ENCODE measurements at regions not wholly inside any gene's neighbourhood (a gene's known extent, or its start where the extent isn't known, plus 50 kb on each side); places are given as distances from the start of the nearest gene placed in this dataset.

DNA sequence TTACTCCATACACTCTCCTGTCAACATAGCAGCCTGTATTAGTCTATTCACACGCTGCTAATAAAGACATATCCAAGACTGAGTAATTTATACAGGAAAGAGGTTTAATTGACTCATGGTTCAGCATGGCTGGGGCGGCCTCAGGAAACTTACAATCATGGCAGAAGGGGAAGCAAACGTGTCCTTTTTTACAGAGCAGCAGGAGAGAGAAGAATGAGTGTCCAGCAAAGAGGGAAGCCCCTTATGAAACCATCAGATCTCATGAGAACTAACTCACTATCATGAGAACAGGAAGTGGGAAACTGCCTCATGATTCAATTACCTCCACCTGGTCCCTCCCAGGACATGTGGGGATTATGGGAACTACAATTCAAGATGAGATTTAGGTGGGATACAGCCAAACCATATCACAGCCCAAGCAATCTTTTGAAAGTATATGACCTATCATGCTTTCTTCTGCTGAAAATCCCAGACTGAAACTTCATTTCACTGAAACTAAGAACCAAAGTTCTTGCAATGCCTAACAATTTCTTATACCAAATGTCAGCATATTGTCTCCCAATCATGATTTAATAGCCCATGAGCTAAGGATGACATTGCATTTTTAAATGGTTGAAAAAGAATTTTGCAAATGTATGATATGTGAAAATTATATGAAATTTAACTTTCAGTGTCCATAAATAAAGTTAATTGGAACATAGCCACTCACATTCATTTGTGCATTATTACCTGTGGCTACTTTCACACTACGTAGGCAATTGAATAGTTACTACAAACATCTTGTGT, 686.8 kb upstream of the ZEB2 start:
- Histone ChIP-seq H3K9me3 (ENCODE audit: control insufficient read depth in 1 of 2, low read length in 2 of 2) (peaks cover 0 to 4% of the 10 kb centered on the region in 2 donors), H3K36me3 (ENCODE audit: control insufficient read depth in 1 of 2, insufficient read depth in 2 of 2, low read length in 2 of 2) (no peaks in the 10 kb centered on the region), H3K27me3 (ENCODE audit: low read depth, low read length) (no peaks in the 10 kb centered on the region), H3K27ac (ENCODE audit: low read length) (no peak overlapping the region), H3K4me3 (ENCODE audit: low read depth in 1 of 2, low read length in 2 of 2) (no peak overlapping the region), H3K4me1 (ENCODE audit: control insufficient read depth in 1 of 2, insufficient read depth in 2 of 2, low read length in 2 of 2) (no peaks in the 10 kb centered on the region)

DNA sequence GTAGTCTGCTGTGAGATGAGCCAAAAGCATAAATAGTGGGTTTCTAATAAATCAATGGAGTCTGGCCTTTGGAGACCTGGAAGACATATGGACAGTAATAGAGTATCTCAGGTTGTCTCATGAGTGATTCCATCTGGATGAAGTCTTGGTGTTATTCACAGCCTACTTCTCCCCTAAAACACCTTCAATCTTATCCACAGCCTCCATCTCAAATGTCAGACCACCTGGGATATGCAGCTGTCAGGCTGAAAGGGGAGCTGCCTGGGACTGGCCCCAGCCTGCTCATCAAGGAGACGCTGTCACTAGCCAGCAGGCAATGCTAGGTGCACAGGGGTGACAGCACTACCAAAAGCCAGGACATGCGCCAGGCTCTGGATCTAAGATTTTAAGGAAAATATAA, 684.0 kb upstream of the ZEB2 start:
- no peaks in the 10 kb centered on the region for H3K9me3 ChIP-seq (ENCODE audit: control insufficient read depth in 1 of 2, low read length in 2 of 2)
- no peak overlapping the region for H3K27ac ChIP-seq (ENCODE audit: low read length)

DNA sequence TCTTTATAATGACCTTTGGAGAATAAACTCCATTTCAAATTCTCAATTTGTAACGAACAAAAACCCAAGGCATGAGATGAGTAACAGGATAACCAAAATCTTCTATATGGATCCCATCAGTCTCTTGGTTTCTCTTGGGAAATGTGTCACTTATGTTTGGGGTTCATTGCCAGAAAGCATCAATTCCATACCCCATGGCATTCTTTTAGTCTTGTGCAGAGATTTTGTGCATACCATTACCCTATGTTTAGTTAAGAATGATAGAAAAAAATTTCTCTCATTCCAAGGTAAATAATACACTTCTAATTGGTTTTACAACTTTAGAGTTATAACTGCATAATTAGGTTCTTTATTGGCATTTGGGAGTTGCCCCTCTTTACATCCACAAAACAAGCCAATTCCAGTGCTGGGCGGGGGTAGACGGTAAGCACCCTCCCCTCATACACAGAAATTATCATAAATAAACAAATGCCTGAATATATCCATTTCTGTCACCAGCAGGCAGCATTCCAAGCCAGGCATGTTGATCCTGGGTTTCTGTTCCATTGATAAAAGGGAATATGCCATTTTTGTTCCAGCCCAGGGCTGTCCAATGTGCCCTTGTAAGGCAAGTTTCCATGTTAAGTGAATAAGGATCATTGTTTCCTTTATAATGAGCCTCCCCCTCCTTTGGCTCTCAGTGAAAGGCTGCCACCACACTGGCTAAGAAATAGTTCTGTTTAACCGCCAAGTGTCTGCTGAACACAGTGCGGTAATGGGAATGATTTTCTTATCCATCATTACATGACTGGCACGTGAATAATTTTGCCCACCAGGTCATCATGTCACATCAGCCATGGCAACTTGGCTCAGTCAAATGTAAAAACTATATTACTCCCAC, 680.1 kb upstream of the ZEB2 start:
- Histone ChIP-seq H3K9me3 (ENCODE audit: control insufficient read depth in 1 of 2, low read length in 2 of 2) (no peaks in the 10 kb centered on the region), H3K27ac (ENCODE audit: low read length) (no peak overlapping the region), H3K36me3 (ENCODE audit: control insufficient read depth in 1 of 2, insufficient read depth in 2 of 2, low read length in 2 of 2) (no peaks in the 10 kb centered on the region), H3K4me3 (ENCODE audit: low read depth in 1 of 2, low read length in 2 of 2) (no peak overlapping the region), H3K4me1 (ENCODE audit: control insufficient read depth in 1 of 2, insufficient read depth in 2 of 2, low read length in 2 of 2) (no peaks in the 10 kb centered on the region), H3K27me3 (ENCODE audit: low read depth, low read length) (no peaks in the 10 kb centered on the region)

More for the DNA sequence above, 684.0 kb upstream of the ZEB2 start:
- no peaks in the 10 kb centered on the region for H3K4me1 ChIP-seq (ENCODE audit: control insufficient read depth in 1 of 2, insufficient read depth in 2 of 2, low read length in 2 of 2)
- H3K4me3 ChIP-seq (ENCODE audit: low read depth in 1 of 2, low read length in 2 of 2), result no peak overlapping the region
- no peaks in the 10 kb centered on the region for H3K36me3 ChIP-seq (ENCODE audit: control insufficient read depth in 1 of 2, insufficient read depth in 2 of 2, low read length in 2 of 2)
- no peaks in the 10 kb centered on the region for H3K27me3 ChIP-seq (ENCODE audit: low read depth, low read length)

DNA sequence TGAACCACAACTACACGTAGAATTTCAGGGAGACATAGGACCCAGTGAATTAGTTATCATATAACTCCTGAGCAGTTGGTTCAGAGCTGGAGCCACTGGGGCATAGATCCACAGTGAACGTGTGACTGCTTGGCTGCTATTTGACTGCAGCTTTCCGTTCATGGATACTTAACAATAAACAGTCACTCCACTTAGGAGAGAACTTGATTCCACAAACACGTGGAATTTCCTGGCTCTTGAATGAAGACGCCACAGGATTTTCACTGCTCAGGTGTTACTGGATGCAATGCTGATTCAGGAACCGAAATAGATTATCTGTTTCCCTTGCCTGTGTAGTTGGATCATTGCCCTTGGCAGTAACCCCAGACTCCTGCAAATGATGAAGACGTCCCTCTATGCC, 679.1 kb upstream of the ZEB2 start:
- H3K9me3 ChIP-seq (ENCODE audit: control insufficient read depth in 1 of 2, low read length in 2 of 2), result no peaks in the 10 kb centered on the region
- no peak overlapping the region for H3K4me3 ChIP-seq (ENCODE audit: low read depth in 1 of 2, low read length in 2 of 2)
- H3K27ac ChIP-seq (ENCODE audit: low read length), result no peak overlapping the region
- H3K4me1 ChIP-seq (ENCODE audit: control insufficient read depth in 1 of 2, insufficient read depth in 2 of 2, low read length in 2 of 2), result no peaks in the 10 kb centered on the region
- H3K36me3 ChIP-seq (ENCODE audit: control insufficient read depth in 1 of 2, insufficient read depth in 2 of 2, low read length in 2 of 2), result no peaks in the 10 kb centered on the region
- H3K27me3 ChIP-seq (ENCODE audit: low read depth, low read length), result no peaks in the 10 kb centered on the region

DNA sequence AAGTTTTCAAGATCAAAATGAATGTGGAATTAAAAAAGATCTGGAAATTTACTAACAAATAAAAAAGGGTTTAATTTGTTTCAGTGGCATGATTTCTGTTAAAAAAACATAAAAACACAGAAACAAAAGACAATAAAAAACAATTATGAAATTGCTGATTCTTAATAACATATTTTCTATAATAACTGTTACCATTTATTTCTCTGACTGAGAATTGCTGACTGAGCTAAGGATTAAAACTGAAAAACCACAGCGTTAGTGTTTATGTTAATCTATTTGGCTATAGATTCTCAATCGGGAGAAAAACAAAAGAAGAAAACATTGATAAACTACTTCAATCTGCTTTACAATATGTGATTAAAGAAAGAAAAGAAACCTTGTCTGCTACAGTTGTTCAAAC, 678.6 kb upstream of the ZEB2 start:
- H3K27ac ChIP-seq (ENCODE audit: low read length), result no peak overlapping the region
- H3K4me3 ChIP-seq (ENCODE audit: low read depth in 1 of 2, low read length in 2 of 2), result no peak overlapping the region

DNA sequence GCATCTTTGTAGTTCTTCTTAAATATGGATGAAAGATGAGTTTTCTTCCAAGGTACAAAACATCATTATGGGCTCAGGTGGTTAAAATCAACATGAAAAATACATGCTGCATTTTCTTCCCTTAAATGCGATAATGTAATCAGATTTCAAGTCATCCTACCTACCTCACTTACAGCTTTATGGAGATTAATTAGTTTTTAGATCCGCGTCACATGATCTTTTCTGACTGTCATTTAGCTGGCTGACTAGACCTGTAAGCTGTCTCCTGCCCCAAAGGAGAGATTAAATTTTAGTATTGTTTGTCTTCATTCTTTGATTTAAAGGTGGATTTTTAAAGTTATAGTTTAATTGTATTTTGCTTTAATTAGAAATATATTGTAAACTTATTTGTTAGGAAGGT, 678.0 kb upstream of the ZEB2 start:
- Histone ChIP-seq H3K4me1 (ENCODE audit: control insufficient read depth in 1 of 2, insufficient read depth in 2 of 2, low read length in 2 of 2) (no peaks in the 10 kb centered on the region), H3K9me3 (ENCODE audit: control insufficient read depth in 1 of 2, low read length in 2 of 2) (no peaks in the 10 kb centered on the region), H3K27ac (ENCODE audit: low read length) (no peak overlapping the region), H3K36me3 (ENCODE audit: control insufficient read depth in 1 of 2, insufficient read depth in 2 of 2, low read length in 2 of 2) (no peaks in the 10 kb centered on the region), H3K27me3 (ENCODE audit: low read depth, low read length) (no peaks in the 10 kb centered on the region), H3K4me3 (ENCODE audit: low read depth in 1 of 2, low read length in 2 of 2) (no peak overlapping the region)

More for the DNA sequence above, 678.6 kb upstream of the ZEB2 start:
- Histone ChIP-seq H3K27me3 (ENCODE audit: low read depth, low read length) (no peaks in the 10 kb centered on the region), H3K4me1 (ENCODE audit: control insufficient read depth in 1 of 2, insufficient read depth in 2 of 2, low read length in 2 of 2) (no peaks in the 10 kb centered on the region), H3K9me3 (ENCODE audit: control insufficient read depth in 1 of 2, low read length in 2 of 2) (no peaks in the 10 kb centered on the region), H3K36me3 (ENCODE audit: control insufficient read depth in 1 of 2, insufficient read depth in 2 of 2, low read length in 2 of 2) (no peaks in the 10 kb centered on the region)

DNA sequence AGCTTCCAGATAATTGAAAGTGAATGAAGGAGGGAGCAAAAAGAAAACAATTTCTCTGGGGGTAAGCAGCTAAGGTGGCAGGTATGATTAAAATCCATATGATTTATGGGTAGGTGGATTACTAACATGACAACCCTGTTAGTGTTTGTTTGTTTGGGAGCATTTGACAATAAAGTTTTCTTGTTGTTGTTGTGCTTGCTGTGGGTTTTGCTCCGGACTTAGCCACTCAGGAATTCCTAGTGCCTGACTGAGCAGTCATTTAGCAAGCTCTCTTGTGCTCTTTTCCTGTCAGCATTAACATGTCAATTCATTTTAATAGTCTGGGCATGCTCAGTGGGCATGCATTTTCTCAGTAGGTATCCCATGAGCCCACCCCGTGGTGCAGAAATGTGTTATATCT, 674.8 kb upstream of the ZEB2 start:
- Histone ChIP-seq H3K4me3 (ENCODE audit: low read depth in 1 of 2, low read length in 2 of 2) (no peak overlapping the region), H3K36me3 (ENCODE audit: control insufficient read depth in 1 of 2, insufficient read depth in 2 of 2, low read length in 2 of 2) (no peaks in the 10 kb centered on the region)

DNA sequence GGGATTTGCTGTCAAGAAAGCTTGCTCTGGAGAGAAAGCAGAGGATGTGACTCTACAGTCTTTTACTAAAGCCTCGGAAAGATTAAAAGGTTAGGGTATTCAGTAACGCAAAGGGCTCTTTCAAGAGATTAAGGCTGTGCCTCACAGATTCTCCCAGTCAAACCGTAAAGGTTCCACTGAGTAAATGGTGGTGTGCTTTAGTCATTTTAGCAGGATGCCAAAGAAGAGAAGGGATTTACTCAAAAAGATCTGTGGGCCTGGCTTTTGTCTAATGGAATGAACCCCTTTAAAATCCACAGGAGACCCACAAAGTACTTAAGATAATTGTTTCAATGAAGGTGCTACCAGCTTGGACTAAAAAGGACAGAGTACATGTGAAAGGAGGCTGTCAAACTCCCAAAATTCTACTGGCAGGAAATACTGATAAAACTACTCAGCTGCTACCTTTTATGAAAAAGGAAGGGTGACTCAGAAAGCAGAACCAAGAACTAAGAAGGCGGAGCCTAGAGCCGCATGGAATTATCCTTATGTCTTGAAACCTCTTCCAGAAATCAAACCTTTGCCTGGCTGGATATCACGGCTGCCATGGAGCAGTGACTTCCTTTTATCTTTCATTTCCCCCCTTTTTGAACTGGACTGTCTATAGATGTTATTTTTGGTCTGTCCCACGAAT, 670.2 kb upstream of the ZEB2 start:
- H3K27ac ChIP-seq (ENCODE audit: low read length), result no peak overlapping the region
- no peak overlapping the region for H3K4me3 ChIP-seq (ENCODE audit: low read depth in 1 of 2, low read length in 2 of 2)
- H3K9me3 ChIP-seq (ENCODE audit: control insufficient read depth in 1 of 2, low read length in 2 of 2), result no peaks in the 10 kb centered on the region
- H3K4me1 ChIP-seq (ENCODE audit: control insufficient read depth in 1 of 2, insufficient read depth in 2 of 2, low read length in 2 of 2), result no peaks in the 10 kb centered on the region
- H3K36me3 ChIP-seq (ENCODE audit: control insufficient read depth in 1 of 2, insufficient read depth in 2 of 2, low read length in 2 of 2), result no peaks in the 10 kb centered on the region
- H3K27me3 ChIP-seq (ENCODE audit: low read depth, low read length), result no peaks in the 10 kb centered on the region

More for the DNA sequence above, 674.8 kb upstream of the ZEB2 start:
- H3K27me3 ChIP-seq (ENCODE audit: low read depth, low read length), result no peaks in the 10 kb centered on the region
- H3K9me3 ChIP-seq (ENCODE audit: control insufficient read depth in 1 of 2, low read length in 2 of 2), result no peaks in the 10 kb centered on the region
- no peak overlapping the region for H3K27ac ChIP-seq (ENCODE audit: low read length)
- no peaks in the 10 kb centered on the region for H3K4me1 ChIP-seq (ENCODE audit: control insufficient read depth in 1 of 2, insufficient read depth in 2 of 2, low read length in 2 of 2)

DNA sequence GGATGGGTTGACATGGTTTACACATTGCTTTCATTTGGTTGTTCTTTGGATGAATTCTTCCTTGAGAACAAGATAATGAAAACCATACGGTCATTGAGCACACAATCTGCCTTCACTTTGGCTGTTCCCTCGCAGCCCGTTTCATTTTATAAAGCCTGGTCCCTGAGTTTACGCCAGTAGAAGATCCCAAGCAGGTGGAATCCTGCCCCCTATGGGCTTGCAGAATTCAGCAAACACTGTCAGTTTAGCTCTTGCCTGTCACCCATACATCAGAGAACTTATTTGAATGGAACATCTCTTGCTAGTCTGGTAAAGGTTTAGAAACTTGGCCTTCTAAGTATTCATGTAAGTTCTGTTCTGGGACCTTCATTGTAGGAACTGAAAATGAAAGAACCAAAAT, 666.4 kb upstream of the ZEB2 start:
- no peaks in the 10 kb centered on the region for H3K4me1 ChIP-seq (ENCODE audit: control insufficient read depth in 1 of 2, insufficient read depth in 2 of 2, low read length in 2 of 2)
- no peak overlapping the region for H3K27ac ChIP-seq (ENCODE audit: low read length)
- no peak overlapping the region for H3K4me3 ChIP-seq (ENCODE audit: low read depth in 1 of 2, low read length in 2 of 2)
- H3K9me3 ChIP-seq (ENCODE audit: control insufficient read depth in 1 of 2, low read length in 2 of 2), result no peaks in the 10 kb centered on the region
- H3K27me3 ChIP-seq (ENCODE audit: low read depth, low read length), result no peaks in the 10 kb centered on the region
- no peaks in the 10 kb centered on the region for H3K36me3 ChIP-seq (ENCODE audit: control insufficient read depth in 1 of 2, insufficient read depth in 2 of 2, low read length in 2 of 2)

GRCh38 chr2:145185696-145186095, 665.8 kb upstream of the ZEB2 start:
- Histone ChIP-seq H3K4me1 (ENCODE audit: control insufficient read depth in 1 of 2, insufficient read depth in 2 of 2, low read length in 2 of 2) (no peaks in the 10 kb centered on the region), H3K27ac (ENCODE audit: low read length) (no peak overlapping the region), H3K36me3 (ENCODE audit: control insufficient read depth in 1 of 2, insufficient read depth in 2 of 2, low read length in 2 of 2) (no peaks in the 10 kb centered on the region), H3K27me3 (ENCODE audit: low read depth, low read length) (no peaks in the 10 kb centered on the region), H3K9me3 (ENCODE audit: control insufficient read depth in 1 of 2, low read length in 2 of 2) (no peaks in the 10 kb centered on the region), H3K4me3 (ENCODE audit: low read depth in 1 of 2, low read length in 2 of 2) (no peak overlapping the region)

Measured in muscle layer of duodenum (tissue), 2 donors.